NB4 (cell line): ENCODE measurements at regions not wholly inside any gene's neighbourhood (a gene's known extent, or its start where the extent isn't known, plus 50 kb on each side); places are given as distances from the start of the nearest gene placed in this dataset.
"Not testable (repeated sequence)": the region's sequence is repeated elsewhere in the genome, so short reads cannot be mapped to it uniquely, and the experiment has no call there.

Source experiments
- POLR2A ChIP-seq: IDR thresholded peaks from 2 replicates; pipeline ENCODE4 v1.6.1; 2011; ENCODE audit warnings: mild to moderate bottlenecking; ENCODE audit not compliant: insufficient read length; ENCODE audit errors: extremely low read depth
- TF ChIP-seq, protein P1 (sequence below): IDR thresholded peaks from one replicate; pipeline ENCODE4 v1.5.1; 2012; ENCODE audit warnings: low read depth, low read length

DNA sequence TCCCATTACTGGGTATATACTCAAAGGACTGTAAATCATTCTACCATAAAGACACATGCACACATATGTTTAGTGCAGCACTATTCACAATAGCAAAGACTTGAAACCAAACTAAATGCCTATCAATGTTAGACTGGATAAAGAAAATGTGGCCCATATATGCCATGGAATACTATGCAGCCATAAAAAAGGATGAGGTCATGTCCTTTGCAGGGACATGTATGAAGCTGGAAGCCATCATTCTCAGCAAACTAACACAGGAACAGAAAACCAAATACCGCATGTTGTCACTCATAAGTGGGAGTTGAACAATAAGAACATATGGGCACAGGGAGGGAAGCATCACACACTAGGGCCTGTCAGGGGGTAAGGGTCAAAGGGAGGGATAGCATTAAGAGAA is 1172.4 kb upstream of the ADGRB3 start:
- TF ChIP-seq, protein P1, sequence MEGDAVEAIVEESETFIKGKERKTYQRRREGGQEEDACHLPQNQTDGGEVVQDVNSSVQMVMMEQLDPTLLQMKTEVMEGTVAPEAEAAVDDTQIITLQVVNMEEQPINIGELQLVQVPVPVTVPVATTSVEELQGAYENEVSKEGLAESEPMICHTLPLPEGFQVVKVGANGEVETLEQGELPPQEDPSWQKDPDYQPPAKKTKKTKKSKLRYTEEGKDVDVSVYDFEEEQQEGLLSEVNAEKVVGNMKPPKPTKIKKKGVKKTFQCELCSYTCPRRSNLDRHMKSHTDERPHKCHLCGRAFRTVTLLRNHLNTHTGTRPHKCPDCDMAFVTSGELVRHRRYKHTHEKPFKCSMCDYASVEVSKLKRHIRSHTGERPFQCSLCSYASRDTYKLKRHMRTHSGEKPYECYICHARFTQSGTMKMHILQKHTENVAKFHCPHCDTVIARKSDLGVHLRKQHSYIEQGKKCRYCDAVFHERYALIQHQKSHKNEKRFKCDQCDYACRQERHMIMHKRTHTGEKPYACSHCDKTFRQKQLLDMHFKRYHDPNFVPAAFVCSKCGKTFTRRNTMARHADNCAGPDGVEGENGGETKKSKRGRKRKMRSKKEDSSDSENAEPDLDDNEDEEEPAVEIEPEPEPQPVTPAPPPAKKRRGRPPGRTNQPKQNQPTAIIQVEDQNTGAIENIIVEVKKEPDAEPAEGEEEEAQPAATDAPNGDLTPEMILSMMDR: not testable (repeated sequence)
- not testable (repeated sequence) for TF ChIP-seq POLR2A
